Globus pallidus (tissue), 1 donor: ENCODE measurements at regions not wholly inside any gene's neighbourhood (a gene's known extent, or its start where the extent isn't known, plus 50 kb on each side); places are given as distances from the start of the nearest gene placed in this dataset.
"Not testable (repeated sequence)": the region's sequence is repeated elsewhere in the genome, so short reads cannot be mapped to it uniquely, and the experiment has no call there.

Experiments used
- DNase-seq: peaks from one replicate; pipeline ENCODE4 v3.0.0-alpha.2; 2015; ENCODE audit warnings: low spot score

- DNase-seq, result peak; percentile 35
Measured at GRCh38 chr4:129254126-129254525, 158.2 kb downstream of the C4orf33 start.

- no peak for DNase-seq
Measured at GRCh38 chr4:129254526-129254925, 158.6 kb downstream of the C4orf33 start.

- no peak for DNase-seq
Measured at GRCh38 chr4:129261584-129261983, 165.6 kb downstream of the C4orf33 start.

- no peak for DNase-seq
Measured at GRCh38 chr4:129264008-129264657, 168.2 kb downstream of the C4orf33 start.

GRCh38 chr4:129278868-129279267 lies 182.9 kb downstream of the C4orf33 start:
- no peak for DNase-seq

- no peak for DNase-seq
Measured at GRCh38 chr4:129282293-129282692, 186.3 kb downstream of the C4orf33 start.

GRCh38 chr4:129292194-129292593 lies 196.2 kb downstream of the C4orf33 start:
- DNase-seq, result not testable (repeated sequence)

- DNase-seq, result no peak
Measured at GRCh38 chr4:129314781-129315180, 218.8 kb downstream of the C4orf33 start.

GRCh38 chr4:129322920-129323319 lies 227.0 kb downstream of the C4orf33 start:
- DNase-seq, result no peak

- no peak for DNase-seq
Measured at GRCh38 chr4:129323658-129324057, 227.7 kb downstream of the C4orf33 start.

GRCh38 chr4:129326571-129327460 lies 230.9 kb downstream of the C4orf33 start:
- DNase-seq, result no peak

- DNase-seq, result no peak
Measured at GRCh38 chr4:129327637-129328036, 231.7 kb downstream of the C4orf33 start.

- no peak for DNase-seq
Measured at GRCh38 chr4:129328162-129328561, 232.2 kb downstream of the C4orf33 start.

GRCh38 chr4:129334136-129334535 lies 238.2 kb downstream of the C4orf33 start:
- DNase-seq, result no peak

- no peak for DNase-seq
Measured at GRCh38 chr4:129335276-129335675, 239.3 kb downstream of the C4orf33 start.

GRCh38 chr4:129335818-129336217 lies 239.9 kb downstream of the C4orf33 start:
- DNase-seq, result no peak

GRCh38 chr4:129336457-129337227 lies 240.7 kb downstream of the C4orf33 start:
- no peak for DNase-seq

GRCh38 chr4:129337228-129337620 lies 241.3 kb downstream of the C4orf33 start:
- no peak for DNase-seq

GRCh38 chr4:129342819-129343408 lies 247.0 kb downstream of the C4orf33 start:
- DNase-seq, result no peak

- DNase-seq, result no peak
Measured at GRCh38 chr4:129344058-129344457, 248.1 kb downstream of the C4orf33 start.

GRCh38 chr4:129345609-129346008 lies 249.7 kb downstream of the C4orf33 start:
- DNase-seq, result no peak

- no peak for DNase-seq
Measured at GRCh38 chr4:129346036-129346435, 250.1 kb downstream of the C4orf33 start.
